Fibroblast of lung (primary cell): ENCODE measurements at regions not wholly inside any gene's neighbourhood (a gene's known extent, or its start where the extent isn't known, plus 50 kb on each side); places are given as distances from the start of the nearest gene placed in this dataset.

Source experiments
- DNase-seq, 2 donors: peaks; one replicate each; pipeline versions ENCODE4 v3.0.0 to v3.0.0-alpha.2; 2010; ENCODE audit warnings: low read depth in 2 of 2
- H2AFZ ChIP-seq: 2 replicates; pipeline ENCODE4 v1.5.1; 2012; ENCODE audit warnings: low read length, control low read depth, inconsistent platforms
- H3K27ac ChIP-seq: 2 replicates; pipeline ENCODE4 v1.5.1; 2011; ENCODE audit warnings: low read length, control low read depth; ENCODE audit not compliant: insufficient read depth
- H3K27me3 ChIP-seq: 2 replicates; pipeline ENCODE4 v1.5.1; 2011; ENCODE audit warnings: mild to moderate bottlenecking, low read length; ENCODE audit not compliant: control insufficient read depth, insufficient read depth
- H3K36me3 ChIP-seq: 2 replicates; pipeline ENCODE4 v1.5.1; 2011; ENCODE audit warnings: low read length; ENCODE audit not compliant: control insufficient read depth, insufficient read depth
- H3K4me1 ChIP-seq: 2 replicates; pipeline ENCODE4 v1.5.1; 2011; ENCODE audit warnings: low read length; ENCODE audit not compliant: control insufficient read depth, insufficient read depth; ENCODE audit errors: extremely low read depth
- H3K4me2 ChIP-seq: 2 replicates; pipeline ENCODE4 v1.5.1; 2011; ENCODE audit warnings: low read length, control low read depth; ENCODE audit not compliant: insufficient read depth; ENCODE audit errors: extremely low read depth
- H3K4me3 ChIP-seq, 4 experiments: fragments of 200-600 bp in 1 of 4; sonication (generic) in 1 of 4; replicated peaks in 1 of 4; 2 replicates each; pipeline ENCODE4 v1.5.1; 2011 to 2016; ENCODE audit warnings: low read length in 4 of 4, low read depth in 3 of 4, mild to moderate bottlenecking in 3 of 4, control low read depth in 2 of 4, inconsistent platforms in 1 of 4, mixed read lengths in 1 of 4; ENCODE audit not compliant: insufficient read depth in 1 of 4; ENCODE audit errors: control extremely low read depth in 1 of 4
- H3K79me2 ChIP-seq: 2 replicates; pipeline ENCODE4 v1.5.1; 2012; ENCODE audit warnings: mild to moderate bottlenecking, low read length, inconsistent platforms; ENCODE audit not compliant: control insufficient read depth, insufficient read depth
- H3K9ac ChIP-seq: 2 replicates; pipeline ENCODE4 v1.5.1; 2011; ENCODE audit warnings: mild to moderate bottlenecking, low read length, control low read depth; ENCODE audit not compliant: insufficient read depth
- H3K9me3 ChIP-seq: 2 replicates; pipeline ENCODE4 v1.5.1; 2012; ENCODE audit warnings: low read depth, low read length; ENCODE audit not compliant: control insufficient read depth, insufficient read depth
- H4K20me1 ChIP-seq: 2 replicates; pipeline ENCODE4 v1.5.1; 2011; ENCODE audit warnings: low read length; ENCODE audit not compliant: control insufficient read depth, insufficient read depth; ENCODE audit errors: extremely low read depth
- CTCF ChIP-seq, 2 donors: IDR thresholded peaks in 1 of 2; conservative IDR thresholded peaks in 1 of 2; 1 replicate in 1 of 2; 2 replicates in 1 of 2; pipeline ENCODE4 v1.5.1; 2011 to 2012; ENCODE audit warnings: low read length in 2 of 2, control low read depth in 1 of 2, inconsistent platforms in 1 of 2, low read depth in 1 of 2, mild to moderate bottlenecking in 1 of 2
- EZH2 ChIP-seq: IDR thresholded peaks from 2 replicates; pipeline ENCODE4 v1.5.1; 2012; ENCODE audit warnings: low read length, control low read depth, mild to moderate bottlenecking; ENCODE audit errors: missing control alignments

- no peak overlapping the region for H3K4me2 ChIP-seq
- no peaks in the 10 kb centered on the region for H3K79me2 ChIP-seq
- H3K36me3 ChIP-seq, result no peaks in the 10 kb centered on the region
- H3K27me3 ChIP-seq, result no peaks in the 10 kb centered on the region
- no peak overlapping the region for H3K4me3 ChIP-seq
- no peaks in the 10 kb centered on the region for H3K9me3 ChIP-seq
- no peaks in the 10 kb centered on the region for H3K4me1 ChIP-seq
- TF ChIP-seq CTCF (conservative IDR thresholded peaks at IDR 0.05 in 1 of 2, IDR thresholded peaks at IDR 0.05 in 1 of 2; ENCODE audit: low read depth in 1 of 2, low read length in 2 of 2) (no peak), EZH2 (no peak)
- H2AFZ ChIP-seq, result no peak overlapping the region
- DNase-seq, result no peak
- H4K20me1 ChIP-seq, result no peaks in the 10 kb centered on the region
- H3K9ac ChIP-seq, result no peak overlapping the region
- H3K27ac ChIP-seq, result no peak overlapping the region
Measured at GRCh38 chr13:34003656-34004055, 185.7 kb downstream of the RFC3 start.

- Histone ChIP-seq H3K9me3 (no peaks in the 10 kb centered on the region), H2AFZ (no peak overlapping the region), H3K36me3 (no peaks in the 10 kb centered on the region), H4K20me1 (no peaks in the 10 kb centered on the region), H3K9ac (no peak overlapping the region), H3K4me2 (no peak overlapping the region), H3K79me2 (no peaks in the 10 kb centered on the region), H3K4me1 (no peaks in the 10 kb centered on the region), H3K4me3 (no peak overlapping the region), H3K27ac (no peak overlapping the region), H3K27me3 (no peaks in the 10 kb centered on the region)
- DNase-seq, result no peak
- TF ChIP-seq CTCF (conservative IDR thresholded peaks at IDR 0.05 in 1 of 2, IDR thresholded peaks at IDR 0.05 in 1 of 2; ENCODE audit: low read depth in 1 of 2, low read length in 2 of 2), result no peak
- TF ChIP-seq EZH2, result no peak
Measured at GRCh38 chr13:34004676-34005075, 186.7 kb downstream of the RFC3 start.

GRCh38 chr13:34006011-34006410, 188.1 kb downstream of the RFC3 start:
- H3K4me2 ChIP-seq, result no peak overlapping the region
- no peak for DNase-seq

More at GRCh38 chr13:34006011-34006410, 188.1 kb downstream of the RFC3 start:
- Histone ChIP-seq H3K27ac (no peak overlapping the region), H3K27me3 (no peaks in the 10 kb centered on the region), H3K4me3 (no peak overlapping the region), H4K20me1 (no peaks in the 10 kb centered on the region), H3K36me3 (no peaks in the 10 kb centered on the region), H3K9ac (no peak overlapping the region), H2AFZ (no peak overlapping the region), H3K9me3 (no peaks in the 10 kb centered on the region), H3K4me1 (no peaks in the 10 kb centered on the region), H3K79me2 (no peaks in the 10 kb centered on the region)
- TF ChIP-seq CTCF (conservative IDR thresholded peaks at IDR 0.05 in 1 of 2, IDR thresholded peaks at IDR 0.05 in 1 of 2; ENCODE audit: low read depth in 1 of 2, low read length in 2 of 2) (no peak), EZH2 (no peak)
